Lower leg skin (tissue), 4 donors: ENCODE measurements at regions not wholly inside any gene's neighbourhood (a gene's known extent, or its start where the extent isn't known, plus 50 kb on each side); places are given as distances from the start of the nearest gene placed in this dataset.

Source experiments
- DNase-seq, 2 donors: peaks; one replicate each; pipeline ENCODE4 v3.0.0-alpha.2; 2019; ENCODE audit warnings: low spot score in 2 of 2
- H3K4me3 ChIP-seq: fragments of 200-600 bp; sonication (generic); 2 replicates; pipeline ENCODE4 v1.5.1; 2017; ENCODE audit warnings: mild to moderate bottlenecking, low read depth; ENCODE audit not compliant: poor library complexity, severe bottlenecking
- CTCF ChIP-seq, 3 donors: fragments of 450-650 bp; IDR thresholded peaks; one replicate each; pipeline ENCODE4 v1.5.1; 2016; ENCODE audit warnings: antibody characterized with exemption in 3 of 3, mild to moderate bottlenecking in 3 of 3, moderate library complexity in 2 of 3
- POLR2A ChIP-seq, 2 donors: fragments of 450-650 bp; IDR thresholded peaks; one replicate each; pipeline ENCODE4 v1.6.1; 2016 to 2017; ENCODE audit warnings: antibody characterized with exemption in 2 of 2, mild to moderate bottlenecking in 1 of 2, moderate library complexity in 1 of 2
- WGBS, 2 donors: methylation state at CpG; one replicate each; pipeline ENCODE4 v1.1.5; 2018; 5-methylcytosine and 5-hydroxymethylcytosine counted together
- intact Hi-C: fragments of 100-400 bp; cut with DNase I; formaldehyde crosslinking; loops from one replicate; pipeline ENCODE4 v1.15.0; 2023; ENCODE audit warnings: low total_unique reads

- intact Hi-C loops = no loop called here
Measured at GRCh38 chr2:134097740-134098139, 156.1 kb upstream of the MGAT5 start.

GRCh38 chr2:134098321-134098720 is 155.6 kb upstream of the MGAT5 start:
- no peak for DNase-seq
- intact Hi-C loops = no loop called here
- no peak for TF ChIP-seq POLR2A (IDR thresholded peaks at IDR 0.05)
- no peak for TF ChIP-seq CTCF (IDR thresholded peaks at IDR 0.05)
- H3K4me3 ChIP-seq = no peak overlapping the region
- 76 to 82% methylated on average over 3 of the region's 3 CpGs for WGBS, 2 donors

More at GRCh38 chr2:134097740-134098139, 156.1 kb upstream of the MGAT5 start:
- WGBS, 2 donors = 84 to 91% methylated on average over 4 of the region's 4 CpGs
- no peak for DNase-seq
- TF ChIP-seq POLR2A (IDR thresholded peaks at IDR 0.05) (no peak), CTCF (IDR thresholded peaks at IDR 0.05) (no peak)
- no peak overlapping the region for H3K4me3 ChIP-seq

- H3K4me3 ChIP-seq = no peak overlapping the region
- WGBS, 2 donors = 71 to 73% methylated on average over 1 of the region's 1 CpG
- intact Hi-C loops = no loop called here
- no peak for DNase-seq
- TF ChIP-seq CTCF (IDR thresholded peaks at IDR 0.05) = no peak
- TF ChIP-seq POLR2A (IDR thresholded peaks at IDR 0.05) = no peak
Measured at GRCh38 chr2:134099273-134099672, 154.6 kb upstream of the MGAT5 start.

GRCh38 chr2:134103196-134103595 is 150.7 kb upstream of the MGAT5 start:
- 83 to 92% methylated on average over 2 of the region's 2 CpGs for WGBS, 2 donors
- intact Hi-C loops = no loop called here
- no peak for TF ChIP-seq CTCF (IDR thresholded peaks at IDR 0.05)
- no peak for TF ChIP-seq POLR2A (IDR thresholded peaks at IDR 0.05)
- H3K4me3 ChIP-seq = no peak overlapping the region
- peak in 1 of 2 donors; percentile 15 for DNase-seq

GRCh38 chr2:134104754-134105153 is 149.1 kb upstream of the MGAT5 start:
- TF ChIP-seq POLR2A (IDR thresholded peaks at IDR 0.05) (no peak), CTCF (IDR thresholded peaks at IDR 0.05) (no peak)
- intact Hi-C loops = no loop called here
- WGBS, 2 donors = 30 to 31% methylated on average over 1 of the region's 1 CpG
- no peak for DNase-seq
- no peak overlapping the region for H3K4me3 ChIP-seq

- no peak for DNase-seq
- TF ChIP-seq CTCF (IDR thresholded peaks at IDR 0.05) (no peak), POLR2A (IDR thresholded peaks at IDR 0.05) (no peak)
- H3K4me3 ChIP-seq = no peak overlapping the region
- intact Hi-C loops = no loop called here
- 75 to 80% methylated on average over 3 of the region's 3 CpGs for WGBS, 2 donors
Measured at GRCh38 chr2:134107402-134107801, 146.5 kb upstream of the MGAT5 start.
